ENCODE measurements at regions not wholly inside any gene's neighbourhood (a gene's known extent, or its start where the extent isn't known, plus 50 kb on each side); places are given as distances from the start of the nearest gene placed in this dataset.

GRCh38 chr2:67037655-67038054, 359.5 kb upstream of the ETAA1 start:
- DNase-seq (ENCODE audit: low spot score) = no peak
- FAIRE-seq = no peak

- no peak for DNase-seq (ENCODE audit: low spot score)
- FAIRE-seq = no peak
These were observed 358.9 kb upstream of the ETAA1 start for GRCh38 chr2:67038195-67038594.

- no peak for FAIRE-seq
- no peak for DNase-seq (ENCODE audit: low spot score)
These were observed 358.1 kb upstream of the ETAA1 start for GRCh38 chr2:67039058-67039457.

- FAIRE-seq (no peak), DNase-seq (ENCODE audit: low spot score) (no peak)
These were observed 357.5 kb upstream of the ETAA1 start for GRCh38 chr2:67039517-67040103.

- DNase-seq (ENCODE audit: low spot score) (no peak), FAIRE-seq (no peak)
These were observed 356.1 kb upstream of the ETAA1 start for GRCh38 chr2:67041051-67041450.

- FAIRE-seq (no peak), DNase-seq (ENCODE audit: low spot score) (no peak)
These were observed 353.2 kb upstream of the ETAA1 start for GRCh38 chr2:67043781-67044478.

GRCh38 chr2:67046591-67046990, 350.5 kb upstream of the ETAA1 start:
- DNase-seq (ENCODE audit: low spot score) (no peak), FAIRE-seq (no peak)

- FAIRE-seq (no peak), DNase-seq (ENCODE audit: low spot score) (no peak)
These were observed 348.8 kb upstream of the ETAA1 start for GRCh38 chr2:67048314-67048713.

GRCh38 chr2:67050622-67051021, 346.5 kb upstream of the ETAA1 start:
- no peak for DNase-seq (ENCODE audit: low spot score)
- FAIRE-seq = no peak

- DNase-seq (ENCODE audit: low spot score) (no peak), FAIRE-seq (no peak)
These were observed 342.4 kb upstream of the ETAA1 start for GRCh38 chr2:67054728-67055127.

GRCh38 chr2:67055387-67056304, 341.5 kb upstream of the ETAA1 start:
- DNase-seq (ENCODE audit: low spot score) (no peak), FAIRE-seq (no peak)

GRCh38 chr2:67057123-67057522, 340.0 kb upstream of the ETAA1 start:
- FAIRE-seq (no peak), DNase-seq (ENCODE audit: low spot score) (no peak)

GRCh38 chr2:67057901-67058703, 339.0 kb upstream of the ETAA1 start:
- no peak for DNase-seq (ENCODE audit: low spot score)
- no peak for FAIRE-seq

GRCh38 chr2:67065046-67065445, 332.1 kb upstream of the ETAA1 start:
- FAIRE-seq = no peak
- DNase-seq (ENCODE audit: low spot score) = no peak

- FAIRE-seq = no peak
These were observed 330.4 kb upstream of the ETAA1 start for GRCh38 chr2:67066782-67067181.

GRCh38 chr2:67067656-67068055, 329.5 kb upstream of the ETAA1 start:
- FAIRE-seq = no peak
- no peak for DNase-seq (ENCODE audit: low spot score)

More at GRCh38 chr2:67066782-67067181, 330.4 kb upstream of the ETAA1 start:
- no peak for DNase-seq (ENCODE audit: low spot score)

- no peak for FAIRE-seq
- DNase-seq (ENCODE audit: low spot score) = no peak
These were observed 326.3 kb upstream of the ETAA1 start for GRCh38 chr2:67070826-67071225.

GRCh38 chr2:67075056-67075455, 322.1 kb upstream of the ETAA1 start:
- DNase-seq (ENCODE audit: low spot score) (no peak), FAIRE-seq (no peak)

- no peak for DNase-seq (ENCODE audit: low spot score)
- FAIRE-seq = no peak
These were observed 321.4 kb upstream of the ETAA1 start for GRCh38 chr2:67075530-67076238.

- no peak for DNase-seq (ENCODE audit: low spot score)
- FAIRE-seq = no peak
These were observed 320.9 kb upstream of the ETAA1 start for GRCh38 chr2:67076239-67076624.

GRCh38 chr2:67079729-67080128, 317.4 kb upstream of the ETAA1 start:
- DNase-seq (ENCODE audit: low spot score) (no peak), FAIRE-seq (no peak)

Measured in RCC 7860 (cell line).